AG04450 (cell line): ENCODE measurements at regions not wholly inside any gene's neighbourhood (a gene's known extent, or its start where the extent isn't known, plus 50 kb on each side); places are given as distances from the start of the nearest gene placed in this dataset.

Source experiments
- CTCF ChIA-PET: fragments of 300-600, 350-600 bp; formaldehyde crosslinking; extraction: SDS; loops from one replicate; lab custom pipeline; 2022; ENCODE audit warnings: antibody characterized with exemption, inconsistent platforms; lab: Charles Lee
- POLR2A ChIA-PET: fragments of 350-600 bp; formaldehyde crosslinking; extraction: SDS; loops from one replicate; lab custom pipeline; 2021; ENCODE audit warnings: antibody characterized with exemption, inconsistent platforms; lab: Yijun Ruan, JAX
- DNase-seq: peaks from one replicate; pipeline ENCODE4 v3.0.0-alpha.2; 2011; ENCODE audit warnings: low read depth, low spot score
- H3K27ac ChIP-seq: one replicate; pipeline ENCODE4 v1.5.1; 2012; ENCODE audit warnings: low read depth, low read length, control low read depth
- H3K27me3 ChIP-seq: one replicate; pipeline ENCODE4 v1.6.0; 2012; ENCODE audit warnings: low read length; ENCODE audit not compliant: control insufficient read depth, insufficient read depth
- H3K4me3 ChIP-seq: 2 replicates; pipeline ENCODE4 v1.5.1; 2011; ENCODE audit warnings: mild to moderate bottlenecking, low read depth, low read length, control low read depth
- H3K9me3 ChIP-seq: 2 replicates; pipeline ENCODE4 v1.5.1; 2012; ENCODE audit warnings: low read length; ENCODE audit not compliant: control insufficient read depth, insufficient read depth
- CTCF ChIP-seq: IDR thresholded peaks from 2 replicates; pipeline ENCODE4 v1.5.1; 2011; ENCODE audit warnings: low read depth, low read length, control low read depth, inconsistent platforms

- Histone ChIP-seq H3K27ac (no peak overlapping the region), H3K27me3 (no peaks in the 10 kb centered on the region), H3K4me3 (no peak overlapping the region), H3K9me3 (no peaks in the 10 kb centered on the region)
- DNase-seq: no peak
- CTCF ChIA-PET: interaction anchor here (0.9 kb wide), 1 partner anchor 172 kb away, joined by 3 read pairs; no protein-coding TSS in a partner anchor
- TF ChIP-seq CTCF: no peak
- POLR2A ChIA-PET: no interaction called here
These were observed 103.8 kb upstream of the SPATA13 start for GRCh38 chr13:24056616-24057137.

- Histone ChIP-seq H3K27ac (no peak overlapping the region), H3K4me3 (no peak overlapping the region), H3K27me3 (no peaks in the 10 kb centered on the region), H3K9me3 (no peaks in the 10 kb centered on the region)
- CTCF ChIA-PET: interaction anchor here (1.2 to 2.3 kb wide), 4 partner anchors 8 to 168 kb away, joined by 3 to 16 read pairs (median 5); no protein-coding TSS in a partner anchor
- no peak for DNase-seq
- POLR2A ChIA-PET: no interaction called here
- TF ChIP-seq CTCF: no peak
These were observed 99.5 kb upstream of the SPATA13 start for GRCh38 chr13:24060993-24061392.

GRCh38 chr13:24063281-24063877 lies 97.1 kb upstream of the SPATA13 start:
- Histone ChIP-seq H3K27me3 (no peaks in the 10 kb centered on the region), H3K4me3 (no peak overlapping the region), H3K27ac (no peak overlapping the region), H3K9me3 (no peaks in the 10 kb centered on the region)
- ChIA-PET POLR2A (no interaction called here), CTCF (interaction anchor here (1.5 kb wide), 1 partner anchor 10 kb away, joined by 5 read pairs; no protein-coding TSS in a partner anchor)
- no peak for DNase-seq
- TF ChIP-seq CTCF: no peak

GRCh38 chr13:24064371-24064770 lies 96.1 kb upstream of the SPATA13 start:
- TF ChIP-seq CTCF: no peak
- ChIA-PET POLR2A (no interaction called here), CTCF (no interaction called here)

GRCh38 chr13:24065176-24065575 lies 95.3 kb upstream of the SPATA13 start:
- CTCF ChIA-PET: interaction anchor here (1.0 kb wide), 2 partner anchors 43 to 163 kb away, joined by 3 read pairs; no protein-coding TSS in a partner anchor
- Histone ChIP-seq H3K9me3 (no peaks in the 10 kb centered on the region), H3K4me3 (no peak overlapping the region), H3K27ac (no peak overlapping the region), H3K27me3 (no peaks in the 10 kb centered on the region)
- POLR2A ChIA-PET: no interaction called here
- no peak for TF ChIP-seq CTCF
- no peak for DNase-seq

More at GRCh38 chr13:24064371-24064770, 96.1 kb upstream of the SPATA13 start:
- Histone ChIP-seq H3K4me3 (no peak overlapping the region), H3K9me3 (no peaks in the 10 kb centered on the region), H3K27me3 (no peaks in the 10 kb centered on the region), H3K27ac (no peak overlapping the region)
- no peak for DNase-seq
